HG02938 (cell line): ENCODE measurements at regions not wholly inside any gene's neighbourhood (a gene's known extent, or its start where the extent isn't known, plus 50 kb on each side); places are given as distances from the start of the nearest gene placed in this dataset.
A peak's percentile ranks its signal among the peaks of the same experiment; 100 is the strongest.
"Not testable (repeated sequence)": the region's sequence is repeated elsewhere in the genome, so short reads cannot be mapped to it uniquely, and the experiment has no call there.

ENCODE experiments used
- ATAC-seq: cut with Tn5 transposase; IDR thresholded peaks from one replicate; pipeline ENCODE4 v1.9.1; 2021; ENCODE audit warnings: mild to moderate bottlenecking, moderate library complexity; ENCODE audit not compliant: unreplicated experiment

GRCh38 chr16:46388354-46388753, 232.8 kb downstream of the SHCBP1 start:
- not testable (repeated sequence) for ATAC-seq

GRCh38 chr16:46387720-46388119, 233.5 kb downstream of the SHCBP1 start:
- not testable (repeated sequence) for ATAC-seq

DNA sequence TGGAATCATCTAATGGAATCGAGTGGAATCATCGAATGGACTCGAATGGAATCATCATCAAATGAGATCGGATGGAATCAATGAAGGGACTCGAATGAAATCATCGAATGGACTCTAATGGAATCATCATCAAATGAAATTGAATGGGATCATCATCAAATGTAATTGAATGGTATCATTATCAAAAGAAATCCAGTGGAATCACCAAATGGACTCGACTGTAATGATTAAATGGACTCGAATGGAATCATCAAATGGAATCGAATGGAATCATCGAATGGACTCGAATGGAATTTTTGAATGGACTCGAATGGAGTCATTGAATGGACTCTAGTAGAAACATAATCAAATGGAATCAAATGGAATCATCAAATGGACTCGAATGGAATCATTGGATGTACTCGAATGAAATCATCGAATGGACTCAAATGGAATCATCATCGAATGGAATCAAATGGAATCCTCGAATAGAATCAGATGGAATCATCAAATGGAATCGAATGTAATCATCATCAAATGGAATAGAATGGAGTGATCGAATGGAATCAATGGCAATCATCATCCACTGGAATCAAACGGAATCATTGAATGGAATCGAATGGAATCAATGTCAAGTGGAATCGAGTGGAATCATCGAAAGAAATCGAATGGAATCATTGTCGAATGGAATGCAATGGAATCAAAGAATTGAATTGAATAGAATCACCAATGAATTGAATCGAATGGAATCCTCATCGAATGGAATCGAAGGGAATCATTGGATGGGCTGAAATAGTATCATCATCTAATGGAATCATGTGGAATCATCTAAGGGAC, 234.2 kb downstream of the SHCBP1 start:
- peak; percentile 3 for ATAC-seq

- ATAC-seq = not testable (repeated sequence)
These were observed 234.9 kb downstream of the SHCBP1 start for GRCh38 chr16:46386110-46386771.

- not testable (repeated sequence) for ATAC-seq
These were observed 236.7 kb downstream of the SHCBP1 start for GRCh38 chr16:46384285-46385061.

- ATAC-seq = not testable (repeated sequence)
These were observed 237.6 kb downstream of the SHCBP1 start for GRCh38 chr16:46383581-46383980.

- not testable (repeated sequence) for ATAC-seq
These were observed 238.2 kb downstream of the SHCBP1 start for GRCh38 chr16:46382791-46383541.

DNA sequence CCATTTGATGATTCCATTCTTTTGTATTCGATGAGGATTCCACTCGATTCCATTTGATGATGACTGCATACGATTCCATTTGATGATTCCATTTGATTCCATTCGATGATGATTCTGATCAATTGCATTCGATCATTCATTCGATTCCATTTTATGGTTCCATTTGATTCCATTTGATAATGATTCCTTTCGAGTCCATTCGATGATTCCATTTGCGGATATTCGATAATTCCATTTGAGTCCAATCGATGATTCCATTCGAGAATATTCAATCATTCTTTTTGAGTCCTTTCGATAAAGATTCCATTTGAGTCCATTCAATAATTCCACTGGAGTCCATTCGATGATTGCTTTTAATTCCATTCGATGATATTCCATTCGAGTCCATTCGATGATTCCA, 239.1 kb downstream of the SHCBP1 start:
- ATAC-seq = not testable (repeated sequence)

- ATAC-seq = not testable (repeated sequence)
These were observed 239.8 kb downstream of the SHCBP1 start for GRCh38 chr16:46381344-46381743.
